ENCODE measurements at regions not wholly inside any gene's neighbourhood (a gene's known extent, or its start where the extent isn't known, plus 50 kb on each side); places are given as distances from the start of the nearest gene placed in this dataset.

DNA sequence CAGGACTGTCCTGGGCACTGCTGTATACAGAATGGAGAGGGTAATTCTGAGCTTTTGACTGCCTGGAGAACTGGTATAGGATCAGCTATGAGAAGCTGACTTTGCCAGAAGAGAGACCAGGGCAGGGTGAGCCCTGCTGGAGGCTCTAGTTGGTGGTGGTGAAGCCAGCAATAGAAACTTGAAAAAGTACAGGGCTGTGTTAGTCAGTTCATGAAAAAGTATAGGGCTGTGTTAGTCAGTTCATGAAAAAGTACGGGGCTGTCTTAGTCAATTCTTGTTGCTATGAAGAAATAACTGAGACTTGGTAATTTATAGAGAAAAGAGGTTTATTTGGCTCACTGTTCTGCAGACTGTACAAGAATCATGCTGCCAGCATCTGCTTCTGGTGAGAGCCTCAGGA is 63.5 kb upstream of the C2CD4B start:
- Histone ChIP-seq H3K4me3 (ENCODE audit: insufficient read depth, low read depth, low read length) (no peak overlapping the region), H3K4me2 (ENCODE audit: low read length) (no peak overlapping the region), H3K27me3 (ENCODE audit: insufficient read depth, low read length) (no peaks in the 10 kb centered on the region), H3K4me1 (ENCODE audit: insufficient read depth, low read length) (no peaks in the 10 kb centered on the region), H3K9ac (ENCODE audit: low read length) (no peak overlapping the region), H4K20me1 (ENCODE audit: insufficient read depth, low read length) (no peaks in the 10 kb centered on the region), H3K79me2 (ENCODE audit: insufficient read depth, low read length) (no peaks in the 10 kb centered on the region), H3K9me3 (ENCODE audit: insufficient read depth, low read depth, low read length) (no peaks in the 10 kb centered on the region), H3K27ac (ENCODE audit: low read depth, low read length) (no peak overlapping the region), H2AFZ (ENCODE audit: low read depth, low read length) (no peak overlapping the region), H3K36me3 (ENCODE audit: insufficient read depth, low read length) (no peaks in the 10 kb centered on the region)
- DNase-seq (ENCODE audit: low read depth) (no peak), FAIRE-seq (no peak)
- Mint-ChIP-seq H3K27ac (ENCODE audit: unreplicated experiment) (no peak overlapping the region), H3K4me1 (ENCODE audit: low read depth, unreplicated experiment) (no peaks in the 10 kb centered on the region), H3K36me3 (ENCODE audit: low read depth, unreplicated experiment) (no peaks in the 10 kb centered on the region), H3K27me3 (ENCODE audit: low read depth, unreplicated experiment) (peaks cover 25% of the 10 kb centered on the region), H3K9me3 (ENCODE audit: unreplicated experiment) (peaks cover 8% of the 10 kb centered on the region), H3K4me3 (ENCODE audit: unreplicated experiment) (no peak overlapping the region)
- TF ChIP-seq, protein P1, sequence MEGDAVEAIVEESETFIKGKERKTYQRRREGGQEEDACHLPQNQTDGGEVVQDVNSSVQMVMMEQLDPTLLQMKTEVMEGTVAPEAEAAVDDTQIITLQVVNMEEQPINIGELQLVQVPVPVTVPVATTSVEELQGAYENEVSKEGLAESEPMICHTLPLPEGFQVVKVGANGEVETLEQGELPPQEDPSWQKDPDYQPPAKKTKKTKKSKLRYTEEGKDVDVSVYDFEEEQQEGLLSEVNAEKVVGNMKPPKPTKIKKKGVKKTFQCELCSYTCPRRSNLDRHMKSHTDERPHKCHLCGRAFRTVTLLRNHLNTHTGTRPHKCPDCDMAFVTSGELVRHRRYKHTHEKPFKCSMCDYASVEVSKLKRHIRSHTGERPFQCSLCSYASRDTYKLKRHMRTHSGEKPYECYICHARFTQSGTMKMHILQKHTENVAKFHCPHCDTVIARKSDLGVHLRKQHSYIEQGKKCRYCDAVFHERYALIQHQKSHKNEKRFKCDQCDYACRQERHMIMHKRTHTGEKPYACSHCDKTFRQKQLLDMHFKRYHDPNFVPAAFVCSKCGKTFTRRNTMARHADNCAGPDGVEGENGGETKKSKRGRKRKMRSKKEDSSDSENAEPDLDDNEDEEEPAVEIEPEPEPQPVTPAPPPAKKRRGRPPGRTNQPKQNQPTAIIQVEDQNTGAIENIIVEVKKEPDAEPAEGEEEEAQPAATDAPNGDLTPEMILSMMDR (IDR thresholded peaks at IDR 0.05; ENCODE audit: insufficient read depth, low read depth, low read length), result no peak
- TF ChIP-seq EZH2 (IDR thresholded peaks at IDR 0.05; ENCODE audit: insufficient read depth, low read length), result no peak

DNA sequence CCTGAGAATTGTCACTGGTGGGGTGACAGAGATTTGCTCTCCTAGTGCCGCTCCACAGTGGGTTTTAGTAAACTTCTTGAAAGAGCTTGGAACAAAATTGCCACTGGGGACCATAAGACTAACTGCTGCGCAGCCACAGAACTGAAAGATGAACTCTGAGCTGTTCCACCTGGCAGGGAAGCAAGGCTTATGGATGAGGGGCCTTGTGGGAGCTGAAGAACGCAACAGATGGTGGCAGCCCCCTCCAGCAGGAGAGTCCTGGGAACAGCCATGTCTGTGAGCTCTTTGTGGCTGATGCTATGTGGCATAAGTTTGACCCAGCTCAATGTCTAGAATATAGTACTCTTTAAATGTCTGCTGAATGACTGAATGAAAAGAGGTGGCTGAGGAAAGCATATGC is 66.8 kb upstream of the C2CD4B start:
- Histone ChIP-seq H3K27ac (ENCODE audit: low read depth, low read length) (no peak overlapping the region), H3K27me3 (ENCODE audit: insufficient read depth, low read length) (no peaks in the 10 kb centered on the region), H3K4me3 (ENCODE audit: insufficient read depth, low read depth, low read length) (no peak overlapping the region), H3K9me3 (ENCODE audit: insufficient read depth, low read depth, low read length) (no peaks in the 10 kb centered on the region), H2AFZ (ENCODE audit: low read depth, low read length) (no peak overlapping the region), H4K20me1 (ENCODE audit: insufficient read depth, low read length) (no peaks in the 10 kb centered on the region), H3K36me3 (ENCODE audit: insufficient read depth, low read length) (no peaks in the 10 kb centered on the region), H3K79me2 (ENCODE audit: insufficient read depth, low read length) (no peaks in the 10 kb centered on the region), H3K4me1 (ENCODE audit: insufficient read depth, low read length) (no peaks in the 10 kb centered on the region), H3K4me2 (ENCODE audit: low read length) (no peak overlapping the region), H3K9ac (ENCODE audit: low read length) (no peak overlapping the region)
- no peak for DNase-seq (ENCODE audit: low read depth)
- no peak for FAIRE-seq
- Mint-ChIP-seq H3K9me3 (ENCODE audit: unreplicated experiment) (peaks cover 2% of the 10 kb centered on the region), H3K27ac (ENCODE audit: unreplicated experiment) (no peak overlapping the region), H3K36me3 (ENCODE audit: low read depth, unreplicated experiment) (no peaks in the 10 kb centered on the region), H3K27me3 (ENCODE audit: low read depth, unreplicated experiment) (peaks cover 21% of the 10 kb centered on the region), H3K4me1 (ENCODE audit: low read depth, unreplicated experiment) (no peaks in the 10 kb centered on the region), H3K4me3 (ENCODE audit: unreplicated experiment) (no peak overlapping the region)
- TF ChIP-seq, protein P1 (IDR thresholded peaks at IDR 0.05; ENCODE audit: insufficient read depth, low read depth, low read length), result no peak
- TF ChIP-seq EZH2 (IDR thresholded peaks at IDR 0.05; ENCODE audit: insufficient read depth, low read length), result no peak

DNA sequence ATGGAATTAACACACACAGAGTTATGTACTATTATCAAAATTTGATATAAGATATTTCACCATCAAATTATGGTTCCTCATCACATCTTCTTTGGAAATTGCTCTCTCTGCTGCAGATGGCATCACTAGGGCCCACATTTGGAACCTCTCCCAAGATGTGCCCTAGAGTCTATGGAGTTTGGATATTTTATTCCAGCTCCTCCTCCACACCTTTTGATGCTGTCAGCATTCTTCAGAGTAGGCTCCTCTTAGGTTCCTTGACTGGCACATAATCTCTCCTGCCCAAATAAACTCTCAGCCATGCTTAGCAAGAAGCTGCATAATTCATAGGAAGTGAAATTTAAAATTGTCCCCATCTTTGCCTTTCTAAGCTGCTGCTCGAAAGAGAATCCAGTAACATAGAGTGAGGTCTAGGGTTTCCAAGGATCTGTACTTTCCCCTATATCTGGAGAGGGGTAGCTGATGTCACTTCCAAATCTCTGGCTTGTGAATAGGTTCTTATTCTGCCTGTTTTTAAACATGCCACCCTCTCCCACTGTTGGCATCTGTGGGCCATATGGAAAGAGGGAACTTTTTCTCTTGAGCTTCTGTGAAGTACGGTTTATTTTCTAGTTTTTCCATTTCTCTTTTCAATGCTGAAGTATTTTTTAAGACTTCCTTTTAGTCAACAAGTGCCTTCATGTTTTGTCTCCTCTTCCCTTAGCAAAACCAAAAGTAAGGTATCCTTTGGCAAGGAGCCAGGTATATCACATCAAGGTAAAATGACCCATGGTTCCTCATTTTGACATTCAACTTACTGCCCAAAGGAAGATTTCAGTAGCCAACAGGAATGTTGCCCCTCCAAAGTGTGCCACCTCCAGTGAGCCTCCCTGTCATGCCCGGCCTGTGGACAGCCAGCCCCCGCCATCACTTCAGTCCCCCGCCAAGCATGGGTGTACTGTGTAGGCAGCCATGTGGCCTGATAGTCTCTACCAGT is 75.3 kb upstream of the C2CD4B start:
- no peaks in the 10 kb centered on the region for H3K9me3 Mint-ChIP-seq (ENCODE audit: unreplicated experiment)
- H3K36me3 Mint-ChIP-seq (ENCODE audit: low read depth, unreplicated experiment), result no peaks in the 10 kb centered on the region
- DNase-seq (ENCODE audit: low read depth) (no peak), FAIRE-seq (no peak)
- peaks cover 25% of the 10 kb centered on the region for H3K27me3 Mint-ChIP-seq (ENCODE audit: low read depth, unreplicated experiment)
- no peaks in the 10 kb centered on the region for H3K4me1 Mint-ChIP-seq (ENCODE audit: low read depth, unreplicated experiment)
- Histone ChIP-seq H3K4me2 (ENCODE audit: low read length) (no peak overlapping the region), H3K27me3 (ENCODE audit: insufficient read depth, low read length) (no peaks in the 10 kb centered on the region), H2AFZ (ENCODE audit: low read depth, low read length) (no peak overlapping the region), H3K4me3 (ENCODE audit: insufficient read depth, low read depth, low read length) (no peak overlapping the region), H3K4me1 (ENCODE audit: insufficient read depth, low read length) (no peaks in the 10 kb centered on the region), H3K36me3 (ENCODE audit: insufficient read depth, low read length) (no peaks in the 10 kb centered on the region), H3K9ac (ENCODE audit: low read length) (no peak overlapping the region), H3K9me3 (ENCODE audit: insufficient read depth, low read depth, low read length) (no peaks in the 10 kb centered on the region), H3K27ac (ENCODE audit: low read depth, low read length) (no peak overlapping the region), H4K20me1 (ENCODE audit: insufficient read depth, low read length) (no peaks in the 10 kb centered on the region), H3K79me2 (ENCODE audit: insufficient read depth, low read length) (no peaks in the 10 kb centered on the region)
- H3K4me3 Mint-ChIP-seq (ENCODE audit: unreplicated experiment), result no peak overlapping the region
- TF ChIP-seq, protein P1 (IDR thresholded peaks at IDR 0.05; ENCODE audit: insufficient read depth, low read depth, low read length), result no peak
- no peak for TF ChIP-seq EZH2 (IDR thresholded peaks at IDR 0.05; ENCODE audit: insufficient read depth, low read length)
- H3K27ac Mint-ChIP-seq (ENCODE audit: unreplicated experiment), result no peak overlapping the region
